ENCODE measurements at regions not wholly inside any gene's neighbourhood (a gene's known extent, or its start where the extent isn't known, plus 50 kb on each side); places are given as distances from the start of the nearest gene placed in this dataset.

- H3K27ac Mint-ChIP-seq (ENCODE audit: unreplicated experiment) = no peak overlapping the region
- no peak for TF ChIP-seq CTCF (IDR thresholded peaks at IDR 0.05)
- peaks cover 5% of the 10 kb centered on the region for H3K9me3 Mint-ChIP-seq (ENCODE audit: unreplicated experiment)
- no peak overlapping the region for H3K4me3 Mint-ChIP-seq (ENCODE audit: unreplicated experiment)
- peaks cover 36% of the 10 kb centered on the region for H3K4me1 Mint-ChIP-seq (ENCODE audit: unreplicated experiment)
- DNase-seq (ENCODE audit: extremely low spot score, unreplicated experiment) = no peak
- no peaks in the 10 kb centered on the region for H3K27me3 Mint-ChIP-seq (ENCODE audit: unreplicated experiment)
- H3K36me3 Mint-ChIP-seq (ENCODE audit: unreplicated experiment) = no peaks in the 10 kb centered on the region
These were observed 58.6 kb upstream of the TPM1 start for GRCh38 chr15:62983956-62984355.

GRCh38 chr15:62985768-62986167 is 56.8 kb upstream of the TPM1 start:
- no peak for TF ChIP-seq CTCF (IDR thresholded peaks at IDR 0.05)
- peak overlapping the region; percentile 83 for H3K27ac Mint-ChIP-seq (ENCODE audit: unreplicated experiment)
- peaks cover 43% of the 10 kb centered on the region for H3K4me1 Mint-ChIP-seq (ENCODE audit: unreplicated experiment)
- H3K4me3 Mint-ChIP-seq (ENCODE audit: unreplicated experiment) = peak overlapping the region; percentile 24
- no peak for DNase-seq (ENCODE audit: extremely low spot score, unreplicated experiment)
- peaks cover 5% of the 10 kb centered on the region for H3K9me3 Mint-ChIP-seq (ENCODE audit: unreplicated experiment)
- no peaks in the 10 kb centered on the region for H3K27me3 Mint-ChIP-seq (ENCODE audit: unreplicated experiment)
- H3K36me3 Mint-ChIP-seq (ENCODE audit: unreplicated experiment) = no peaks in the 10 kb centered on the region

- H3K27me3 Mint-ChIP-seq (ENCODE audit: unreplicated experiment) = no peaks in the 10 kb centered on the region
- H3K4me1 Mint-ChIP-seq (ENCODE audit: unreplicated experiment) = peaks cover 48% of the 10 kb centered on the region
- peaks cover 5% of the 10 kb centered on the region for H3K9me3 Mint-ChIP-seq (ENCODE audit: unreplicated experiment)
- no peak overlapping the region for H3K4me3 Mint-ChIP-seq (ENCODE audit: unreplicated experiment)
- no peak for TF ChIP-seq CTCF (IDR thresholded peaks at IDR 0.05)
- no peaks in the 10 kb centered on the region for H3K36me3 Mint-ChIP-seq (ENCODE audit: unreplicated experiment)
- no peak for DNase-seq (ENCODE audit: extremely low spot score, unreplicated experiment)
- H3K27ac Mint-ChIP-seq (ENCODE audit: unreplicated experiment) = no peak overlapping the region
These were observed 55.6 kb upstream of the TPM1 start for GRCh38 chr15:62986948-62987347.

- Mint-ChIP-seq H3K9me3 (ENCODE audit: unreplicated experiment) (peaks cover 5% of the 10 kb centered on the region), H3K27me3 (ENCODE audit: unreplicated experiment) (no peaks in the 10 kb centered on the region), H3K36me3 (ENCODE audit: unreplicated experiment) (no peaks in the 10 kb centered on the region), H3K27ac (ENCODE audit: unreplicated experiment) (peak overlapping the region; percentile 70), H3K4me3 (ENCODE audit: unreplicated experiment) (no peak overlapping the region), H3K4me1 (ENCODE audit: unreplicated experiment) (peaks cover 61% of the 10 kb centered on the region)
- no peak for DNase-seq (ENCODE audit: extremely low spot score, unreplicated experiment)
- no peak for TF ChIP-seq CTCF (IDR thresholded peaks at IDR 0.05)
These were observed 53.8 kb upstream of the TPM1 start for GRCh38 chr15:62988701-62989100.

GRCh38 chr15:62989366-62990055 is 53.0 kb upstream of the TPM1 start:
- H3K27ac Mint-ChIP-seq (ENCODE audit: unreplicated experiment) = peak overlapping the region; percentile 70
- H3K9me3 Mint-ChIP-seq (ENCODE audit: unreplicated experiment) = peaks cover 5% of the 10 kb centered on the region
- H3K4me3 Mint-ChIP-seq (ENCODE audit: unreplicated experiment) = no peak overlapping the region
- H3K36me3 Mint-ChIP-seq (ENCODE audit: unreplicated experiment) = no peaks in the 10 kb centered on the region
- DNase-seq (ENCODE audit: extremely low spot score, unreplicated experiment) = no peak
- H3K4me1 Mint-ChIP-seq (ENCODE audit: unreplicated experiment) = peaks cover 64% of the 10 kb centered on the region
- H3K27me3 Mint-ChIP-seq (ENCODE audit: unreplicated experiment) = no peaks in the 10 kb centered on the region
- no peak for TF ChIP-seq CTCF (IDR thresholded peaks at IDR 0.05)

Data from osteocyte (in vitro differentiated cells).